D721Med (cell line): ENCODE measurements at regions not wholly inside any gene's neighbourhood (a gene's known extent, or its start where the extent isn't known, plus 50 kb on each side); places are given as distances from the start of the nearest gene placed in this dataset.

Experiments used
- DNase-seq: peaks from one replicate; pipeline ENCODE4 v3.0.0; 2011; ENCODE audit warnings: low spot score; ENCODE audit not compliant: insufficient read length
- FAIRE-seq: peaks from 2 replicates; lab custom pipeline; 2011; peaks lifted over from hg19 to GRCh38; lab: Jason Lieb, UNC
- TF ChIP-seq, protein P1 (sequence below): IDR thresholded peaks from 2 replicates; pipeline ENCODE4 v1.5.1; 2012; ENCODE audit warnings: mild to moderate bottlenecking, control low read depth; ENCODE audit not compliant: insufficient read depth; ENCODE audit errors: missing control alignments

DNA sequence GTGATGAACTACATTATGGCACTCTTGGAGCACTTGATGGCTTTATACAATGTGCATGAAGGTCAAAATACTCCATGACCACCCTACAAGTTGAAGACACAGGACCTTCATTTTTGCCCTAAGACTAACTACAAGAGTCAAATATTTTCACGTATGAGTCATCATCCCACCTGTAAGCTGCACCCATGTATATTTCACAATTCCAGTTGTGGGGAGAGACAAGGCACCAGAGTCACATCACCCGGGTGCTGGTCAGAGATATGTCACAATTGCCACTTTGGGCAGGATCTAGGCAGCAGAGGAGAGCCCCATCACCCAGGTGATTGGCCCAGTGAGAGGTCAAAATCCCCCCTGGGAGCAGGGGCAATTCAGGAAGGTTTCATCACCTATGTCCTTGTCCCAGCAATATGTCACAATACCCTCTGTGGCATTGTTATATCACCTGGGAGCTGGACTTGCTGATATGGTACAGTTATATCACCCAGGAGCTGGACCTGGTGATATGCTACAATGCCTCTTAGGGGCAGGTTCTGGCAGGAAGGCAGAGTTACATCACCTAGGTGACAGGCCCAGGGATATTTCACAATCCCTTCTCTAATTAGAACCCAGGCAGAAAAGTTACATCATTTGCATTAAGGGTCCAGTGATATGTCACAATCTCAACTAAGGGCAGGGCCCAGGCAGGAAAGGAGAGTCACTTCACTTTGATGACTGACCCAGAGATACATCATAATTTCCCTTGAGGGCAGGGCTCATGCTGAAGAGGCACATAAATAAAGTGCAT is 1839.2 kb downstream of the TP53TG3F start:
- no peak for DNase-seq

GRCh38 chr16:35302859-35303258 is 1843.4 kb downstream of the TP53TG3F start:
- FAIRE-seq = no peak

More for the DNA sequence above, 1839.2 kb downstream of the TP53TG3F start:
- no peak for FAIRE-seq
- TF ChIP-seq, protein P1, sequence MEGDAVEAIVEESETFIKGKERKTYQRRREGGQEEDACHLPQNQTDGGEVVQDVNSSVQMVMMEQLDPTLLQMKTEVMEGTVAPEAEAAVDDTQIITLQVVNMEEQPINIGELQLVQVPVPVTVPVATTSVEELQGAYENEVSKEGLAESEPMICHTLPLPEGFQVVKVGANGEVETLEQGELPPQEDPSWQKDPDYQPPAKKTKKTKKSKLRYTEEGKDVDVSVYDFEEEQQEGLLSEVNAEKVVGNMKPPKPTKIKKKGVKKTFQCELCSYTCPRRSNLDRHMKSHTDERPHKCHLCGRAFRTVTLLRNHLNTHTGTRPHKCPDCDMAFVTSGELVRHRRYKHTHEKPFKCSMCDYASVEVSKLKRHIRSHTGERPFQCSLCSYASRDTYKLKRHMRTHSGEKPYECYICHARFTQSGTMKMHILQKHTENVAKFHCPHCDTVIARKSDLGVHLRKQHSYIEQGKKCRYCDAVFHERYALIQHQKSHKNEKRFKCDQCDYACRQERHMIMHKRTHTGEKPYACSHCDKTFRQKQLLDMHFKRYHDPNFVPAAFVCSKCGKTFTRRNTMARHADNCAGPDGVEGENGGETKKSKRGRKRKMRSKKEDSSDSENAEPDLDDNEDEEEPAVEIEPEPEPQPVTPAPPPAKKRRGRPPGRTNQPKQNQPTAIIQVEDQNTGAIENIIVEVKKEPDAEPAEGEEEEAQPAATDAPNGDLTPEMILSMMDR = no peak

GRCh38 chr16:35305476-35305875 is 1846.1 kb downstream of the TP53TG3F start:
- TF ChIP-seq, protein P1 = no peak
- DNase-seq (no peak), FAIRE-seq (no peak)

More at GRCh38 chr16:35302859-35303258, 1843.4 kb downstream of the TP53TG3F start:
- TF ChIP-seq, protein P1 = no peak
- no peak for DNase-seq

- FAIRE-seq (no peak), DNase-seq (no peak)
- TF ChIP-seq, protein P1 = no peak
These were observed 1847.5 kb downstream of the TP53TG3F start for GRCh38 chr16:35306915-35307314.

- TF ChIP-seq, protein P1 = no peak
- no peak for FAIRE-seq
- DNase-seq = no peak
These were observed 1849.3 kb downstream of the TP53TG3F start for GRCh38 chr16:35308674-35309073.

- TF ChIP-seq, protein P1 = no peak
- FAIRE-seq = no peak
- no peak for DNase-seq
These were observed 1851.6 kb downstream of the TP53TG3F start for GRCh38 chr16:35310999-35311398.

DNA sequence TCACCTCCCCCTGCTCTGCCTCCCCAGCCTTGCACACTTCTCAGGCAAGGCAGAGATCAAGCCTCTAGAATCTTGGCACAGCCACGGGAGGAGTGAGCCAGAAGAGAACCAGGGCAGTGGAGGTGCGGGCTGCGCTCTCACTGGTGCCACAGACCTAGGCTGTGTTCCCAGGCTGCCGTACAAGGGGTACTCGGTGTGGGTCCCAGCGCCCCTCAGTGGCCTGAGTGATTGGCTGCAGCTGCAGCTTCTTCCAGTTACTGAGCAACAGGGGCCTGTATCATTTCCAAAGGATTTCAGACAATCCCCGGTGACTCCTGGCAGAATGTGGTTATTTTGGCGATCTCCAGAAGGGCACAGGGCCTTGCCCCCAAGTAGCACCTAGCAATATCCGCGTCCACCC is 1852.1 kb downstream of the TP53TG3F start:
- FAIRE-seq (no peak), DNase-seq (no peak)
- TF ChIP-seq, protein P1 = no peak
